ENCODE measurements at regions not wholly inside any gene's neighbourhood (a gene's known extent, or its start where the extent isn't known, plus 50 kb on each side); places are given as distances from the start of the nearest gene placed in this dataset.

- TF ChIP-seq TEAD4 (IDR thresholded peaks at IDR 0.05) (no peak), USF1 (IDR thresholded peaks at IDR 0.05) (no peak), CEBPB (IDR thresholded peaks at IDR 0.05) (no peak), TAF1 (IDR thresholded peaks at IDR 0.05; ENCODE audit: low read depth) (no peak), CREB1 (IDR thresholded peaks at IDR 0.05; ENCODE audit: low read depth) (no peak), REST (IDR thresholded peaks at IDR 0.05; ENCODE audit: low read depth) (no peak), NFIC (IDR thresholded peaks at IDR 0.05) (no peak), EP300 (IDR thresholded peaks at IDR 0.05; ENCODE audit: borderline replicate concordance) (no peak), ZBTB7A (IDR thresholded peaks at IDR 0.05; ENCODE audit: low read depth) (no peak), RAD21 (IDR thresholded peaks at IDR 0.05; ENCODE audit: low read depth) (no peak)
Measured at GRCh38 chr21:35168735-35169134, 119.6 kb upstream of the RUNX1 start.

GRCh38 chr21:35164971-35165483 lies 115.9 kb upstream of the RUNX1 start:
- TF ChIP-seq CREB1 (IDR thresholded peaks at IDR 0.05; ENCODE audit: low read depth) (no peak), USF1 (IDR thresholded peaks at IDR 0.05) (no peak), REST (IDR thresholded peaks at IDR 0.05; ENCODE audit: low read depth) (no peak), EGR1 (IDR thresholded peaks at IDR 0.05) (no peak), NFIC (IDR thresholded peaks at IDR 0.05) (no peak), YY1 (IDR thresholded peaks at IDR 0.05; ENCODE audit: low read depth) (no peak), CEBPB (IDR thresholded peaks at IDR 0.05) (no peak), TEAD4 (IDR thresholded peaks at IDR 0.05) (no peak), MAX (IDR thresholded peaks at IDR 0.05) (no peak), ZBTB7A (IDR thresholded peaks at IDR 0.05; ENCODE audit: low read depth) (no peak), RAD21 (IDR thresholded peaks at IDR 0.05; ENCODE audit: low read depth) (no peak), FOXM1 (IDR thresholded peaks at IDR 0.05; ENCODE audit: borderline replicate concordance, low read depth) (no peak), TCF12 (IDR thresholded peaks at IDR 0.05; ENCODE audit: low read depth) (no peak), TAF1 (IDR thresholded peaks at IDR 0.05; ENCODE audit: low read depth) (no peak), EP300 (IDR thresholded peaks at IDR 0.05; ENCODE audit: borderline replicate concordance) (no peak)

- TF ChIP-seq USF1 (IDR thresholded peaks at IDR 0.05) = no peak
- TF ChIP-seq NFIC (IDR thresholded peaks at IDR 0.05) = no peak
- no peak for TF ChIP-seq FOXM1 (IDR thresholded peaks at IDR 0.05; ENCODE audit: borderline replicate concordance, low read depth)
- no peak for TF ChIP-seq EGR1 (IDR thresholded peaks at IDR 0.05)
- no peak for TF ChIP-seq TAF1 (IDR thresholded peaks at IDR 0.05; ENCODE audit: low read depth)
- no peak for TF ChIP-seq REST (IDR thresholded peaks at IDR 0.05; ENCODE audit: low read depth)
- no peak for TF ChIP-seq YY1 (IDR thresholded peaks at IDR 0.05; ENCODE audit: low read depth)
- no peak for TF ChIP-seq CEBPB (IDR thresholded peaks at IDR 0.05)
- TF ChIP-seq CREB1 (IDR thresholded peaks at IDR 0.05; ENCODE audit: low read depth) = no peak
- no peak for TF ChIP-seq ZBTB7A (IDR thresholded peaks at IDR 0.05; ENCODE audit: low read depth)
- no peak for TF ChIP-seq RAD21 (IDR thresholded peaks at IDR 0.05; ENCODE audit: low read depth)
- TF ChIP-seq EP300 (IDR thresholded peaks at IDR 0.05; ENCODE audit: borderline replicate concordance) = no peak
- TF ChIP-seq TEAD4 (IDR thresholded peaks at IDR 0.05) = no peak
- TF ChIP-seq TCF12 (IDR thresholded peaks at IDR 0.05; ENCODE audit: low read depth) = no peak
Measured at GRCh38 chr21:35164380-35164779, 115.3 kb upstream of the RUNX1 start.

- TF ChIP-seq MAX (IDR thresholded peaks at IDR 0.05) = no peak
- no peak for TF ChIP-seq TAF1 (IDR thresholded peaks at IDR 0.05; ENCODE audit: low read depth)
Measured at GRCh38 chr21:35163411-35163810, 114.3 kb upstream of the RUNX1 start.

All from Ishikawa (cell line).